Progenitor cell of endocrine pancreas (in vitro differentiated cells): ENCODE measurements at regions not wholly inside any gene's neighbourhood (a gene's known extent, or its start where the extent isn't known, plus 50 kb on each side); places are given as distances from the start of the nearest gene placed in this dataset.

Source experiments
- DNase-seq: peaks from one replicate; pipeline ENCODE4 v3.0.0; 2021; ENCODE audit warnings: low spot score; ENCODE audit not compliant: unreplicated experiment
- H3K27ac Mint-ChIP-seq: 2 replicates; pipeline ENCODE4 v1.8.0; 2021; ENCODE audit warnings: mild to moderate bottlenecking, moderate library complexity, mixed read lengths
- H3K27me3 Mint-ChIP-seq: 2 replicates; pipeline ENCODE4 v1.8.0; 2021; ENCODE audit warnings: mixed read lengths
- H3K36me3 Mint-ChIP-seq: 2 replicates; pipeline ENCODE4 v1.8.0; 2022; ENCODE audit warnings: mixed read lengths; ENCODE audit not compliant: insufficient read depth
- H3K4me1 Mint-ChIP-seq: 2 replicates; pipeline ENCODE4 v1.8.0; 2021; ENCODE audit warnings: low read depth, mixed read lengths
- H3K4me3 Mint-ChIP-seq: 2 replicates; pipeline ENCODE4 v1.8.0; 2021; ENCODE audit warnings: low read depth, mild to moderate bottlenecking, moderate library complexity, mixed read lengths
- H3K9me3 Mint-ChIP-seq: 2 replicates; pipeline ENCODE4 v1.8.0; 2021; ENCODE audit warnings: low read depth, mixed read lengths
- CTCF ChIP-seq: fragments of 200-600 bp; sonication (generic); IDR thresholded peaks from one replicate; pipeline ENCODE4 v1.5.0; 2021; ENCODE audit warnings: antibody characterized with exemption, mild to moderate bottlenecking; ENCODE audit not compliant: unreplicated experiment

- Mint-ChIP-seq H3K27ac (no peak overlapping the region), H3K36me3 (no peaks in the 10 kb centered on the region), H3K9me3 (no peaks in the 10 kb centered on the region), H3K27me3 (no peaks in the 10 kb centered on the region), H3K4me1 (peaks cover 10% of the 10 kb centered on the region), H3K4me3 (no peak overlapping the region)
- TF ChIP-seq CTCF = no peak
- DNase-seq = no peak
These were observed 105.3 kb upstream of the TENT5A start for GRCh38 chr6:81857812-81858211.

GRCh38 chr6:81856872-81857271 lies 104.4 kb upstream of the TENT5A start:
- no peak for TF ChIP-seq CTCF
- no peaks in the 10 kb centered on the region for H3K27me3 Mint-ChIP-seq
- no peaks in the 10 kb centered on the region for H3K9me3 Mint-ChIP-seq
- H3K27ac Mint-ChIP-seq = no peak overlapping the region
- no peak for DNase-seq
- peaks cover 10% of the 10 kb centered on the region for H3K4me1 Mint-ChIP-seq
- no peaks in the 10 kb centered on the region for H3K36me3 Mint-ChIP-seq
- no peak overlapping the region for H3K4me3 Mint-ChIP-seq

GRCh38 chr6:81854474-81854873 lies 102.0 kb upstream of the TENT5A start:
- Mint-ChIP-seq H3K27ac (no peak overlapping the region), H3K4me3 (no peak overlapping the region), H3K27me3 (no peaks in the 10 kb centered on the region), H3K4me1 (peaks cover 10% of the 10 kb centered on the region), H3K36me3 (no peaks in the 10 kb centered on the region), H3K9me3 (peaks cover 2% of the 10 kb centered on the region)
- DNase-seq = no peak
- no peak for TF ChIP-seq CTCF

GRCh38 chr6:81853975-81854374 lies 101.5 kb upstream of the TENT5A start:
- Mint-ChIP-seq H3K4me3 (no peak overlapping the region), H3K27ac (no peak overlapping the region), H3K27me3 (no peaks in the 10 kb centered on the region), H3K36me3 (no peaks in the 10 kb centered on the region), H3K4me1 (peaks cover 10% of the 10 kb centered on the region), H3K9me3 (peaks cover 2% of the 10 kb centered on the region)
- TF ChIP-seq CTCF = no peak
- DNase-seq = no peak

GRCh38 chr6:81849248-81849647 lies 96.8 kb upstream of the TENT5A start:
- Mint-ChIP-seq H3K4me3 (no peak overlapping the region), H3K4me1 (peaks cover 15% of the 10 kb centered on the region), H3K9me3 (peaks cover 7% of the 10 kb centered on the region), H3K36me3 (no peaks in the 10 kb centered on the region), H3K27me3 (no peaks in the 10 kb centered on the region), H3K27ac (no peak overlapping the region)
- TF ChIP-seq CTCF = no peak
- no peak for DNase-seq
